ENCODE measurements at regions not wholly inside any gene's neighbourhood (a gene's known extent, or its start where the extent isn't known, plus 50 kb on each side); places are given as distances from the start of the nearest gene placed in this dataset.

DNA sequence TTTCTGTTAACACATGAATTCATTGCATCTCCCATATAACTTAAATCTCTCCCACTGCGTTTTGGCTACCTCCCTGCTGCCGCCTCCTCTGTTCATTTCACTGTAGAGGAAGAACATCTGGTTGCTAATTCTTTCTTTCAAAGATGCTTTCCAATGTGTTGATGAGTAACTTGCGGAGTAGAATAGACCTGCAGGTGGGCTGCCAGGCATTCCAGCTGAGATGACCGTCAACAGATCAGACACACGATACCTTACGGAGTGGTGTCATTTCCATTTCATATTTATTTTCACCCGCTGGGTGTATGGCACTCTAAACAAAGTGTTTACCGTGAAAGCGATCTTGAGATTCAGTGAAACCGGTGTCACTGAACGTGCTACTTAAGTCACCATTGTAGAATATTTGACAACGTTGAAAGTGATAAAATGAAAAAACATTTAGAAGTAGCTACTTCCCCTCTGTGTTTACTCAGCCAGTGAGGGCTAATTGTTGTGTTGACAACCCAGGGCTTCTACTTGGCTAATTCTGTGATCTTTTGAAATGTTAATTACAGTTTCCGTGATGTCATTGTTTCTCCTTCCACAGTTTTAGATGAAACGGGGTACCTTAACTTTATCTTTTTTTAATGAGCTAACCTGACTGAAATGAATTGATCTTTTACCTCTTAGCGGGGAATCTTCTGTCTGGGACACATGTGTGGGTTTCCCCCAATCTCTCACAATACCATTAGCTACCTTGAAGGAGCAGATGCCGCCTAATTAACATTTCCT lies 228.5 kb upstream of the ARGLU1 start:
- no peak for DNase-seq (ENCODE audit: extremely low read depth in 1 of 2, low read depth in 1 of 2)

DNA sequence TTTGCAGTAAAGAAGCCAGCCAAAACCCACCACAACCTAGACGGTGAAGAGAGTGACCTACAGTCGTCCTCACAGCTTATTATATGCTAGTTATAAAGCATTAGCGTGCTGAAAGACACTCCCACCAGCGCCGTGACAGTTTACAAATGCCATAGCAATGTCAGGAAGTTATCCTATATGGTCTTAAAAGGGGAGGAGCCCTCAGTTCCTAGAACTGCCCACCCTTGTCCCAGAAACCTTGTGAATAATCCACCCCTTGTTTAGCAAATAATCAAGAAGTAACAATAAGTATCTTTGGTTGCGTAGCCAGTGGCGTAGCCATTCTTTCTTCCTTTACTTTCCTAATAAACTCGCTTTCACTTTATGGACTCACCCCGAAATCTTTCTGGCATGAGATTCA lies 227.9 kb upstream of the ARGLU1 start:
- DNase-seq (ENCODE audit: extremely low read depth in 1 of 2, low read depth in 1 of 2), result no peak

DNA sequence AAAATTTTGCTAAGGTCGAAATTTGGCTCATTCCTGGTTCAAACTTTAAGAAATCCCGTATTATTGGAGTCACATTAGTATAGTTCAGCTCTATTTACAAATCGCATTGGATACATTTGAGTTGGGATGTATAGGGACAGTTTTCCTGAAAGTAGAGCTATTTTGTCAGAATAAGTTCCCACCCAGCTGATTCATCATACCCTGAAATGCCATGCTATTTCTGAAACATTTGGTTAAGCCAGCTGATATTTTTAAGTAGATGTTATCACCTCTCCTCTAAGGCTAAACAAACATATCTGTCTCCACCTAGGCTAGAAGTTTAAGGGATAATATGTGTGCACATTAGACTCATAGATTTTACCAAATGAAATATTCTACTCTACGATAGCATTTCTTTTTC lies 226.2 kb upstream of the ARGLU1 start:
- no peak for DNase-seq (ENCODE audit: extremely low read depth in 1 of 2, low read depth in 1 of 2)

DNA sequence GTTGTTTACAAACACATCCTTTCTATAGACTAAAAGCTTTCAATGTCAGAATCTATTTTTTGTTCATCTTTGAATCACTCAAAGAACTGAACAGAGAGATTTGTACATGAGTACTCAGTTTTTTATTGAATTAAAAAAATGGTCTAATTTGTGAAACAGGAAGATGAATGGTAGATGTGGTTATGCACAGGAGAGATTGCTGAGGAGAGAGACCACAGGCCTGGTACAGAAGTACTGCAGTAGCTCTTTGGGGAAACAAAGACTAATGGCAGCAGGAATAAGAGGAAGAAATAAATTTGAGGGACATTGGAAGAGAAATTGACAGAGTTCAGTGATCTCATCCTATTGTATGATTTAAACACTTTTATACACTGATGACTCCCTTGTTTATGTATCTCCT lies 222.0 kb upstream of the ARGLU1 start:
- DNase-seq (ENCODE audit: extremely low read depth in 1 of 2, low read depth in 1 of 2), result no peak

DNA sequence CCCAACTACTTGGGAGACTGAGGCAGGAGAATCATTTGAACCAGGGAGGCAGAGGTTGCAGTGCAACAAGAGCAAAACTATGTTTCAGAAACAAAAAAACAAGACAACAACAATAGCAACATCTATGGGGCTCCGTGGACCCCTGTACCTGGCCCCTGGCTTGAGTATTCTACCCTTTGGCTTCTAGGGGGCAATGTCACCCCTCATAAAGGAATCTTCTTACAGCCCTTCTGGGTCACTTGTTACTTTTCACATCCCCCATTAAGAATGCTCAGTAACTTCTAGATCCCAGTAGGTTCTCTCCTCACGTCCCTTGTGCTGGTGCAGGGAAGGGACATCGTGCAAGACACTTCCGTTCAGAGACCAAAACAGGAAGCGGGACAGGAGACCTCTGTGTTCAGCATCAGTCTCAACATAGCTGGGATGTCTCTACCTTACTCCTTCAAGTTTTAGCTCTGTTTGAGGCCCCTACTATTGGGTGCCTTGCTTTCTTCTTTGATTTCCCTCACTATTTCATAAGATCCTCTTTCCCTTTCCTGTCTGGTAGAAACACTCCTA lies 218.1 kb upstream of the ARGLU1 start:
- no peak for DNase-seq (ENCODE audit: extremely low read depth in 1 of 2, low read depth in 1 of 2)

DNA sequence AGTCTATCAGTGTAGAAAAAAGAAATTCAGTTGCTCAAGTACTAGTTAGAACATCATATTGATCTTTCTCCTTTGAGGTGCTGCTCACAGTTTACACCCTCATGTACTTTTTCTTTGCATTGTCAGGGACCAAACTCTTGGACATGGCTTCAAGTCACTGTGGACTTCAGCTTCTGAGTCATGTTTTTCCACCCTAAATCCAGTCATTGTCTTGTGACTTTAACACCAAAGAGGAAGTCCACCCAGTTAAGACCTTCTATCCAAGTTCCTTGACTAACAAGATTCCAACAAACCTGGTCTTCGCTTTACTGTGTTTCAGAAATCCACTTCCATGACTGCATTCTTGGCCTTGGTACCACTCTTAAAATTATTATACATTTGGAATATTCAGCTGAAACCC lies 206.7 kb upstream of the ARGLU1 start:
- DNase-seq (ENCODE audit: extremely low read depth in 1 of 2, low read depth in 1 of 2), result no peak

DNA sequence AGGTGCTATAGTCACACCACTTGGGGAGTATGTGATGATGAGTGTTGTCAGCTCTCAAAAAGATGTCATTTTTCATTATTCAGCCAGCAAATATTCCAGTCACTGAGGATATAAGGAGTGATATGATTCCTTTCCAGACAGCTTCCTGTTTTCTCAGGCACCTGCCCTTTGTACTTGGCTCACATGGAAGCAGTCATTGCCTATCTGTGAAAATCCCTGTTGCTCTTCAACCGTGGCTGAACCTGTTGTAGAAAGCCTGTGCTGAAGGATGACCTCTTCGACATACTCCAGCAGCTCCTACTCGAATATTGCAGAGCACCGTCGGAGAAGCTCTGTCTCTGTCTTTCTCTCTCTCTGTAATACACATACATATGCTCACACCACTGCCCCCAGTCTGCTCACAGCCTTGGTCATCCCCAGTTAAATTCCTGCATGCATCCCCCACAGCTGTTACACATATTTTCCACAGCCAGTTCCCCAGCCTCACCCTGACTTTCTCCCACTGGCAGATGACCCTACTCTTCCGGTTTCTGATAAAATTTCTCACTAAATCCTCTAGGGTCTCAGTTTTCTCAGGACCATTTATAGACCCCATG lies 204.2 kb upstream of the ARGLU1 start:
- DNase-seq (ENCODE audit: extremely low read depth in 1 of 2, low read depth in 1 of 2), result no peak

DNA sequence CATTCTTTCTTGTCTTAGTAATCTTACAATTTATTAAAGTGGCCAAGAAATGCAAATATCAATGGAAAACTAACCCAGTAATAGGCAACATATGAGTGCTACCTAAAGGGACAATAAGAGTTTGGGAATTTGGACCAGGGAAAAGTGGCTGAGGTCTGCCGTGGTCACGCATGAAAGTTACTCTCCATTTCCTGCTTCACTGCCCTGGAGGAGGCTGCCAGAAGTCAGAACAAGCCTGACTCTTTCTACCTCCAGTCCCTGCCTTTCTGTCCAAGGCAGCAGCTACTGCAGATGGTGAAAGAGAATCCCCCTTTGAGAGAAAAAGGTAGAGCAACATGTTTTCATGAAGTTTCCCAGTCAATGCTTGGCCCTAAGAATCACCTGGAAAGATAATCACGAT lies 201.1 kb upstream of the ARGLU1 start:
- no peak for DNase-seq (ENCODE audit: extremely low read depth in 1 of 2, low read depth in 1 of 2)

DNA sequence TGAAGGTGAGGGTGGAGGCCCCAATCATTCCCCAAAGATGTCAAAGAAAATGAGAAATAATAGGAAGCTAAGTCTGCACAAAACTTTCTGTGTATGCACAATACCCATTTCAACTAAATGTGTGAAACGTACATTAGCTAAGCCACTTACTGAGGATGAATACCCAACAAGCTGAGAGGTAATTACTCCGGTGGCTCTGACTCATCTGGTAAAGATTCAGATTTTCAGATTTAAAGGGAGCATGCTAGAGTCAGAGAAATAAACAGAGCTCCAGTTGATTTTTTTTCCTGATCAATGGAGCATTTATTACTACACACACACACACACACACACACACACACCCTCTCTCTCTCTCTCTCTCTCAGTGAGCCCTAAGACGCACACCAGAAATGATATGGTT lies 194.8 kb upstream of the ARGLU1 start:
- DNase-seq (ENCODE audit: extremely low read depth in 1 of 2, low read depth in 1 of 2), result no peak

DNA sequence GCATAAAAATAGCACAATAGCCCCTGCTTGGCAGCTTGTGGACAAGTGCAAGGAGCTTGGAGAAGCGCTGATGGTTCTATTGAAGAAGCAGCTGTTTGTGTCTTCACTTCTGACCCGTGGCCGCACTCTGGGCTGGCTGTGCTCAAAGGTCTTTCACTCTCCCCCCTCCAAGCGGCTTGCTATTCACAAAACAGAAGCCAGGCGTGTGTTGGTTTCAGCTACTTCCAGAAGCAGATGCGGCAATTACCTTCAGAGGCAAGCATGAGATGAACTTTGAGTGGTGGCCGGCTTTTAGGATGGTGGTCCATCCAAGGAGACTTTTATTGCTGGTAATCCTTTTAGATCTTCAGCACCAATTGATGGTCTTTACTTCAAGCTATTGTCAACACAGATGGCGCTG lies 188.5 kb upstream of the ARGLU1 start:
- DNase-seq (ENCODE audit: extremely low read depth in 1 of 2, low read depth in 1 of 2), result no peak

DNA sequence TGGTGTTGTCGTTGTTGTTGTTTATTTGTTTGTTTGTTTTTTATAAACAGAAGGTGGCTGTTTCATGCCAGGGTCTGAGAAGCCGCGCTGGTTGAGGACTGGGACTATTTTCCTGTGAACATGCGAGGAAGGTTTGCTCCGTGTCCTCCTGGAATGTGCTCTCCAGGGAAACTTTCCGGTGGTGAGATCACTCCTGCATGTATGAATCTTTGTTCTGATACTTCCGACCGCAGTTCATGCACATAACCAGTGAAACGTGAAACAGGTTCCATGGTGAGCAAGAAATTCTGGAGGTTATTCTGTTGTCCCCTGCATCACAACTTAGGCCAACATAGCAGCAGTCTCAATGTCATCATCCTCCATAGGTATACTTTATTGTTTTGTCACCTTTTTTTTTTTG lies 187.6 kb upstream of the ARGLU1 start:
- DNase-seq (ENCODE audit: extremely low read depth in 1 of 2, low read depth in 1 of 2), result no peak

DNA sequence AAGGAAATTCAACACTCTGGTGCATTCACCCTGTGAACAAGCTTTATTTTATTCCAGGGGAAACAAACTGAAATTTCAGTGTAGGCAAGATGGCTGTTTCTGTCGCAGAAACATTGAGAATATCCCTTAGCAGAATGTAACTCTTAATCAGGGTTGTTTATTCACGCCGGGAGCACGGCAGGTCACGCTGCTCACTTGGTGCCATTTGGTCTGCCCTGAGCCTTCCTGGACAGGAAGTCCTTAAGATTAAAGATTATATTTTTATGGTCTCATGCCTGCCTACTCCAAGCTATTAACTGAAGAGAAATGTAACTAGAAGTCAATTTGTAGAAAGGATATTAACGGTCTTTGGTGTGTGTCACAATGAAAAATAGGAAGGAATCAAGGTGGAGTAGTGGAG lies 185.3 kb upstream of the ARGLU1 start:
- DNase-seq (ENCODE audit: extremely low read depth in 1 of 2, low read depth in 1 of 2), result no peak

DNA sequence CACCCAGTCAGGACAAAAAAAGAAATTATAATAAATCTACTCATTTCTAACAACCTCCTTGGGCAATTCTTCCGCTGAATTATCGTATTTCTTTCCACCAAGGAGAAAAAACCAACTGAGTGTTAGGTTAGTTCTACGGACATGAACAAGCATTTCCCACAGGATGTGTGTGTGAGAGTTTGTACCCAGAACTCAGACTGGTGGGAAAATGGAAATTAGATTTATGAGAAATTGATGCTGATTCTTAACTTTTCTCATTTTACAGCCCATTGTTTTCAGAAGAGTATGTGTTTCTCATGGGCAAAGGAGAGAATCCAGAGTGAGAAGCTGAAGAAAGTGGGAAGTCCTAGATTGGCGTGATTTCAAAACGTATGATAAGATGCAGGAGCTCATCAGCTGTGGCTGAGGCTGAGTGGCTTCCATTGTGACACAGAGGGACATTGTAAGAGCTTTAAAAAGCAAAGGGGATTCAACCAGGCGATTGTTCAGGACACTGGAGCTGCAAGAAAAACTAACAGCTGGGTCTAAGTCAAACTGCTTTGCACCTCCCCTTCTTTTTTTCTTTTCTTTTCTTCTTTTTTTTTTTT lies 184.7 kb upstream of the ARGLU1 start:
- no peak for DNase-seq (ENCODE audit: extremely low read depth in 1 of 2, low read depth in 1 of 2)

DNA sequence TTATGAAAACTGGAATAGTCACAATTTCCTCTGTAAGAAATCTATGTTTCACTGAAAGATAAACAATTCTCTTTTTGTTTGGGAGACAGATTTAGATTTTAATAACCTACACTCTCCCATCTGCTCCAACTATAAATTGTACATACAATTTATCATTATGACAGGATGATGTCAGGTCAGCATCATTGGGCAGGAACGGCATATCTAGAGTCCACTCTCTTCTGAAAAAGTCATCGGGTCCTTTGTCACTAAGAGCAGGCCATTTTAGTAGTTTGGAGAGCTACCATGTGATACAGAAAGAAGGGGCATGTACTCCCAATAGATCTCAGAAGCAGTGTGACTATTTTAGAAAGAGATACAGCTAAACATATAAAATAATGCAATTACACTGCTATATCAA lies 180.8 kb upstream of the ARGLU1 start:
- DNase-seq (ENCODE audit: extremely low read depth in 1 of 2, low read depth in 1 of 2), result no peak

DNA sequence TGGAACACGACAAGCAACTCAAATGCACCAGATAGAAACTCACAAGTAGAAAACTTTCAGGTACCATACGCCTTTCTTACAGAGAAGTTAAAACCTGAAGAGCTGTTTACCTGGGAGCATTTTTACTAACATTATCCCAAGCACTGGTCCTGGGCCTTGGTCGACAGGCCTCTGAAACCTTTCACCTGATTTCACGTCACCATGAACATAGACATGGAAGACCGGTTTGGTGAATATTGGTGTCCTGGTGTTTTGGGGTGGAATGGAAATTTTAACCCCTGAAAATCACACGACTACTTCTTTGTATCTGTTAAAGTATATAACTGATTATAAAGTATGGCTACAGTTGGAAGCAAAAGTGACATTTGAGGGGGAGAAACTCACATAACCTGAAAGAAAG lies 176.6 kb upstream of the ARGLU1 start:
- DNase-seq (ENCODE audit: extremely low read depth in 1 of 2, low read depth in 1 of 2), result no peak

DNA sequence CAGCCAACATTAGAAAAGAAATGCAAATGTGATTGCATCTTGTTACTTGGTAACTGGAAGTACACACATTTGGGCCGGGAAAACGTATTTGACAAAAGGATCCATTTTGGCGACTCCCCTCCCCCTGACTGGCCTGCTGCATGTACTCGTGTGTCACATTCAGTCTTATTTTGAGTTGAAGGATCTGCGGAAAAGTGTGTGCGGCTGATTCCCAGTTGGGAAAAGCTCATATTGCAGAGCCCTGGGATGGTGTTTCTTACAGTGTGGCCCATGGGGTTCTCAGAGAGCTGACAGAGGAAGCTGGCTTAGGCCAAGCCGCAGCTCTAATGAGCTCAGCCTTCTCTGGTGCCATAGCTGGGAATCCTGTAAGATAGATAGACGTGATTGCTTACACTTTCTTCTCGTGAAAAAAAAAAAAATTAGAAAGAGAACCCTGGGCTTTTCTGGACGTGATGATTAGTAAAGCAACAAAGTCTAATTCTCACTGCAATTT lies 170.3 kb upstream of the ARGLU1 start:
- no peak for DNase-seq (ENCODE audit: extremely low read depth in 1 of 2, low read depth in 1 of 2)

DNA sequence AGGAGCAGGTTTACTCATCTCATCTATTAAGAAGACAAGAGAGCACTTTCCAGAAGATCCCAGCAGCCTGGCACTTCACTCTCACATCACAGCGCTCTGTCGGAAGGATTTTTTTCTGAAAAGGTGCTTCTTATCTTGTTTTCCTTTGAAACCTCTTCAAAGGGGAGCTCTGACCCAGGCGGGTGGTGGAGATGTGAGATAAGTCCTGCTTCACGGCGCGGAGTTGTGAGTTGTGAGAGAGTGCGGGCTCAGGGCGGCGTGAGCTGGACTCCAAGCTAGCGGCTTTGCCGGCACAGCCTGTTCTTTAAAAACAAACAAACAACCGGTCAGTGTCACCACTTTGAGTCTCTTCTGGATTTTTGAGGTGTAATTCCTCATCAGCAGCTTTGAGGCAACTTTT lies 169.0 kb upstream of the ARGLU1 start:
- no peak for DNase-seq (ENCODE audit: extremely low read depth in 1 of 2, low read depth in 1 of 2)

DNA sequence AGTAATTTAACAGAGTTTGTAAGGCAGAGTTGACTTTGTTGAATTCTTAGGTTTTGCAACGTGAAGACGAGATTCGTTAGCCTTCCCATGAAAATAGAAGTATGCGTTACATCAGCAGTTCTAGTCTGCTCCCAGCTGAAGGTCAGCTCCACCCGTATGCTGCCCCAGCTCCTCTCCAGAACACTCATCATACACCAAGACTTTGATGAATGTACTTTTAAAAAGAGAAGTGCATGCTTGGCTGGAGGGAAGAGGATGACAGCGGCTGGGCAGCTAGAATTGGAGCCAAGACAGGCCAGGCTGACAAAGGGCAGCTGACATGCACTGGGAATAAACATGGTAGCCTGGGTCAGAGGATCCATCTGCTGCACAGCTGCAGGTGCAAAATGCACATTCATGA lies 166.3 kb upstream of the ARGLU1 start:
- DNase-seq (ENCODE audit: extremely low read depth in 1 of 2, low read depth in 1 of 2), result no peak

DNA sequence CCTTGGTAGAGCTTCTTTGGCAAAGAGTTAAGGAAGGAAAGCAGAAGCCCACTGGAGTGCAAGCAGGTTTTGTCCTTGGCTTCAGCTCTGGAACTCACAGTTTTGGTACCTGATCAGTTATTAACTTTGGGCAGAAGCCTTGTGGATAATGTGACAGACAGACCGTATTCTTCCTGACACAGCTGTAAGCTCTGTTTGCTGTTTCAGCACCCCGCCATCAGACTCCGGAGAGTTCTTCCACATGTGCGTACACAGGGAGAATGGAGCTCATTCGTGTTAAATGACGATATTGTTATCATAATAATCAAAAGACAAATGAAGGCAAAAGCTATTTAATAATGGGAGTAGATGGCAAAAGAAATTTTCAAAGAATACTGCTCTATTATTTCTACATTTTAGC lies 155.1 kb upstream of the ARGLU1 start:
- DNase-seq (ENCODE audit: extremely low read depth in 1 of 2, low read depth in 1 of 2), result no peak

DNA sequence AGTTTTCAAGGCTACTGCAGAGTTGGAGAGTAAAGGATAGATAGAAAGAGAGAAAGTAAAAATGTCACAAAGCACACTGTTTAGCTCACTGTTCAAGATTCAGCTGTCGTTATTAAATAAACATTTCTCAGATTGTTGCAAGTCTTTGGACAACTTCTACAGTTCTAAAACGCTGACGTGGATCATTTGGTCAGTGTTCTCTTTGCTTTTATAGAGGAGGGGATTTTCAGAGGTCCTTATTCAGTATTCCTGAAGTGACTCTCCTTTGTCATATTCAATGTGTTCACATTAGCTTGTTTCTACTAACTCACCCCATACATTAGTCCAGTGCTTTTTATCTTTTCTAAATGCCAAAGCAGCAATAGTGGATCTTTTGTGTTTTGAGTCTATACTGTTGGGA lies 154.7 kb upstream of the ARGLU1 start:
- DNase-seq (ENCODE audit: extremely low read depth in 1 of 2, low read depth in 1 of 2), result no peak

DNA sequence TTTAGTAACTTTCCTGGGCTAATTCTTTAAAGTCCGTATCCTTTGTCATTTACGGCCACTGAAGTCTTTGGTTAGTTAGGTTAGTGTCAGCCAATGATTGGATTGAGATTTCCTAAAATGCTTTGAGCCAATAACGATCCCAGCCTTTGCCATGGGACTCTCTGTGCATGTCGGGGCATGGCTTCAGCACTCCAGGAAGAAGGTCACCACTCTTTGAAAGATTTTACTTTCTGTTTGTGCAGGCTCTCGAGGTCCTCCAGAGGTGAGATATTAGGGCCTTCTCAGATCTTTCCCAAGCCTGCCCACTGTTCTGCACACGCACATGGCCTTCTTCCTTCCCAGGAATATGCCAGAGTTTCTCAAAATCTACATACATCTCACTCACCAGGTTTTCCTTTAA lies 153.7 kb upstream of the ARGLU1 start:
- DNase-seq (ENCODE audit: extremely low read depth in 1 of 2, low read depth in 1 of 2), result no peak
